HG03520 (cell line): ENCODE measurements at regions not wholly inside any gene's neighbourhood (a gene's known extent, or its start where the extent isn't known, plus 50 kb on each side); places are given as distances from the start of the nearest gene placed in this dataset.

Experiments
- ATAC-seq: cut with Tn5 transposase; IDR thresholded peaks from one replicate; pipeline ENCODE4 v1.9.1; 2021; ENCODE audit warnings: mild to moderate bottlenecking, moderate library complexity; ENCODE audit not compliant: unreplicated experiment

GRCh38 chr1:60411591-60411990 lies 338.0 kb upstream of the C1orf87 start:
- no peak for ATAC-seq

GRCh38 chr1:60402816-60403215 lies 329.2 kb upstream of the C1orf87 start:
- ATAC-seq: no peak

DNA sequence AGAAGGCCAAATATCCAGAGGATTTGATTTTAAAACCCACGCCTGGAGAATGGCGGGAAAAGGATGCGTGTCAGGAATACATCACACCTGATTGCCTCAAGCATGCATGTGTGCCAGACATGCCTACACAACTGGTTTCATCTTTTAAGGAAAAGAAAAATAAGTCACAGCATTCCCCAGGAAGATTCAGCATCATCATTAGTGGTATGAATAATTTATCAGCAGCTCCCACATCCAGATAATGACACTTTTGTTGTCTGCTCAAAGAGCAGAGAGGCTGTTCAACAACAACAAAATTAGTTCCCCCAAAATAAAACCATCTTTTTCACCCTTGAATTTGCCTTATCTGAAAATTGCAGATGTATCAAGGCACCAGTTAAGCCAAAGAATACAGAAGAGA lies 328.6 kb upstream of the C1orf87 start:
- ATAC-seq: no peak

- ATAC-seq: no peak
These were observed 320.9 kb upstream of the C1orf87 start for GRCh38 chr1:60394436-60394835.

DNA sequence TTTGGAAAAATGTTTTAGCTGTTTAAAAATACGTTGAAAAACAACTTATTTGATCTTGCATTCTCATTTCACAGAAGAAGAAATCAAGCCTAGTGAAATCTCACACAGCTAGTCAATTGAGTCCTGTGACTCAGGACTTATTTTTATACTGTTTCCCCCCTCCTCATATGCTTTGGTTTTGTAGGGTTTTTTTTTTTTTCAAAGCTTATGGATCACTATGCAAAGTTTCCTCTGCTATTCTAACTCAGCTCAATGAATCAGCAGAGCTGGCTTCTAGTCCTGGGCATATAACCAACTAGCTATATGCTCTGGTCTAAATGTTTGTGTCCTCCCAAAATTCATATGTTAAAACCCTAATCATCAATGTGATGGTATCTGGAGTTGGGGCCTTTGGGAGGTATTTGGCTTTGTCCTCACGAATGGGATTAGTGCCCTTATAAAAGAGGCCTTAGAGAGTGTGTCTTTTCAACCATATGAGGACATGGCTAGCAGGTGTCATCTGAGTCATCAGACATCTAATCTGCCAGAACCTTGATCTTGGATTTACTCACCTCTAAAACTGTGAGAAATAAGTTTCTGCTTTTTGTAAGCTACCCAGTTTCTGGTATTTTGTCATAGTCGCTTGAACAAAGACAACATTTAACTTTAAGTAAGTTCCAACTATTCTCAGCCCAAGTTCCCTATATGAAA lies 317.2 kb upstream of the C1orf87 start:
- ATAC-seq: peak; percentile 64

- ATAC-seq: no peak
These were observed 314.8 kb upstream of the C1orf87 start for GRCh38 chr1:60388092-60388987.

- no peak for ATAC-seq
These were observed 313.6 kb upstream of the C1orf87 start for GRCh38 chr1:60387175-60387574.

DNA sequence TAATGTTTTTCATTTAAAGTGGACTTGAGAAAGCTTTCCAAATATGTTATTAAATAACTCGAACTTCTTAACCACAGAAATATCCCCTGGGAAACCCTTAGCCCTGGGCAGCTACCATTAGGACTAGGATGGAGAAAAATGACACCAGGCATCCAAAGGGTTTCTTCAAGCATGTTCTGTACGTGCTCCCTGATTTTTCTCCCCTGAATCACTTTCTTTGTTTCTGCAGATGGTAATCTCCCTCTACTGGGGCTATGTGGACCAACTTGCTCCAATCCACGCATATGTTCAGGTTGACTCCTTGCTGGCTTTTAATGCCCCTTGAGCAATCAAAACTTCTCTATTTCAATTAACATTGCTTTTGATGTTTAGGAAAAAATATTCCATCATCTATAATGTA lies 312.7 kb upstream of the C1orf87 start:
- ATAC-seq: no peak

GRCh38 chr1:60376196-60376595 lies 302.6 kb upstream of the C1orf87 start:
- no peak for ATAC-seq

- no peak for ATAC-seq
These were observed 301.0 kb upstream of the C1orf87 start for GRCh38 chr1:60374537-60374936.

DNA sequence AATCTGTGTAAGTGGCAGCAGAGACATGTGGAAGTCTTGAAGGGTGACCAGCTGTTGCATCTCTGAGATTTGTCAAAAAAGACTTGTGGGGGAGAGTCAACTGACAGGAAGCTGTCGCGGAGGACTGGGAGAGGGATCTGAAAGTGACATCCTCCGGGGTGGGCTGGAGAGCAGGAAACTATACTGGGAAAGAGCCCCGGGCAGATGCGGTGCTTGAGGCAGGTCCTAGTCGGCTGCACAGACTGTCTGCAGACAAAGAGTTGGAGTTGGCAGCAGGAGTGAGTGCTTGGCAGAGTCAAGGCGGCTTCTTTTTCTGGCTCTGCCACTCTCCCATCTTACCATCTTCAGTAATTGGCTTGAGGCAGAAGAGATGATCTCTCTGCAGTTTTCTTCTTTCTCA lies 294.0 kb upstream of the C1orf87 start:
- ATAC-seq: no peak

GRCh38 chr1:60359431-60359830 lies 285.9 kb upstream of the C1orf87 start:
- ATAC-seq: no peak

DNA sequence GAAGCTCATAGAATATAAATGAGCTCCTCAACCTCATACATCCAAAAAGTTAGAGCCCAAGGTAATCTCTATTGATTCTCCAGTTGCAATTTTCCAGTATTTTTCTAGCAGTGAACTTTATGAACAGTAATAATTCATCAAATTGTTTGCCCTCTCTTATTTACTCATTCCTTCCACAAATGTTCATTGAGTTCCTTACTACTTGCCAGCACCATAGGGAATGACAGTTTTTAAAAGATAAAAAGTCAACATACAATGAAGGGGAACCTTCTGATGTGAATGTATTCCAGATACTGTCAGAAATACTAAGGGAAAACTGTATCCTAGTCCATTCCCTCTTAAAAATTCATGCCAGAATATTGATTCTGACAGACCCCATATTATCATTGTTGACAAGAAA lies 277.0 kb upstream of the C1orf87 start:
- no peak for ATAC-seq

DNA sequence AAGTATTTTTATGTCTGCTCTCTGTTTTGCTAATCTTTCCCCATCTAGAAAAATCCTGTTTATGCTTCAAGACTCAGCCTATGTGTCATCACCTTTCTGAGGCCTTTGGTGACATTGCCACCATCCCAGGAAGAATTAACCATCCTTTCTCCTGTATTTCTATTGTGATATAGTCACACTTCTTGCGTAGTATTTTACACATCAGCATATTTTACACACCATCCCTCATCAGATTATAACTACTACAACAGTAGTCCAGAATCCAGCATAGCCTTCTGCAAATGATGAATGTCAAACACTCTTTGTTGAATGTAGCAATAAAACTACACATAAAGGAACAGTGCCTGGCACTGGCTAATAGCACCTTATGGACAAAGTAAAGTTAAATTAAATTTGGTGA lies 275.3 kb upstream of the C1orf87 start:
- no peak for ATAC-seq

- ATAC-seq: no peak
These were observed 272.1 kb upstream of the C1orf87 start for GRCh38 chr1:60345621-60346020.

GRCh38 chr1:60345049-60345448 lies 271.5 kb upstream of the C1orf87 start:
- no peak for ATAC-seq

DNA sequence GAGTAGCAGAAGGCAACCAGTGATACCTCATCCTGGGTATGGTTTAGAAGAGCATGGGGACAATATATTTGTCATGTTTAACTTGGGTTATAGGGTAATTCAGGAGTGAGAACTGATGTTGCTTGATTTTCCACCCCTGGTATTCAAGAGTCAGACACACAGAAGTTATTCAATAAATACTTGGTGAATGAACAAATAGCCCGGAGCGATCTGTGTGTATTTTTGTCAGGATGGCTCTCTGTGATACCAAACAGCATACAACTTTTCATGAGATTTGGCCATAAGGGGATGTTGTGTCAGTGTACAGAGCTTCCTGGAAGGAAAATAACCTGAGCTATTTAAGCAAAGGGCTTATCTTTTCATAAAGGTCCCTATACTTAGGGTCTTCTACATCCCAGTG lies 270.2 kb upstream of the C1orf87 start:
- no peak for ATAC-seq

DNA sequence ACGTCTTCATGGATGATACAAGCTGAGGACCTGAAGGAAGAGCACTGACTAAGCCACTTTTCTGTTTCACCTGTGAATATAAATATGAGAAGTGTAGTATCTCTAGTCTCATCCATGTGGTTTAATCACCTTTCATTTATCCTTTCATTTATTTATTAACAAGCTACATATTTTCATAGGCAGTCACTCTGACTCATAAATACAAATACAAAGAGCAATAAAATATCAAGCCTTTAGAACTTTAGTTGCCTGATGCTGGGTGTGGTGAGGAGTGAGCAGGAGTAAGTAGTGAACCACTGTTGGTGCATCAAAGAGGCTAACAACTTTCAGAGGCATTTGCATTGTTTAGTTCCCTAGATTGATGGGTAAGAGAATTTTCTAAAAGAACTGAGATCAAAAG lies 269.0 kb upstream of the C1orf87 start:
- ATAC-seq: no peak

- ATAC-seq: no peak
These were observed 267.7 kb upstream of the C1orf87 start for GRCh38 chr1:60341274-60341673.

DNA sequence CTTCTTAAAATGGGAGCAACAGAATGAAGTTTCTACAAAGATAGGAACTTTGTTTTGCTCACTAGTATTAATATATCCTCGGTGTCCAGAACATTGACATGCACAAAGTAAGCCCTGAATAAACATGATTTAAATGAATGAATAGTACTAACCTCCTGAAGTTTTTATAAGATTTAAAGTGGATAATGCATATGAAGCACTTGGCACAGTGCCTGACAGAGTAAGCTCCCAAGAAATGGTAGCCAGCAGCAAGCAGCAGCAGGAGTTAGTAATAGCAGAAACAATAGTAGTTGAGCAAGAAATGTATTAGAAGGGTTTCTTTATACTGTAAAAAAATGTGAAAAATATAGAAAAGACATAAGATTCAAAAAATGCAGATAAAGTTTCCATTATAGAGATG lies 258.1 kb upstream of the C1orf87 start:
- ATAC-seq: no peak

GRCh38 chr1:60329651-60330050 lies 256.1 kb upstream of the C1orf87 start:
- no peak for ATAC-seq

DNA sequence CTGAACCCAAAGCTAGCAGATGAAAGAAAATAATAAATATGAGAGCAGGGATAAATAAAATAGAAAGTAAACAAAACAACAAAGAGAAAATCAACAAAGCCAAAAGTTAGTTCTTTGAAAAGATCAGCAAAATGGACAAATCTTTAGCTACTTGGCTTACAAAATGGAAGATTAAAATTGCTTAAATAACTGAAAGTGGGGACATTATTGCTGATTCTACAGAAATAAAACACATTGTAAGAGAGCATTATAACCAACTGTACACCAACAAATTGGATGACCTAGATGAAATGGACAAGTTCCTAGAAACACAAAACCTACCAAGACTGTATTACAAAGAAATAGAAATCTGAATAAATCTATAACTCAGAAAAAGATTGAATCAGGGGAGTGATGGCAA lies 238.3 kb upstream of the C1orf87 start:
- no peak for ATAC-seq
